ENCODE measurements at regions not wholly inside any gene's neighbourhood (a gene's known extent, or its start where the extent isn't known, plus 50 kb on each side); places are given as distances from the start of the nearest gene placed in this dataset.

DNA sequence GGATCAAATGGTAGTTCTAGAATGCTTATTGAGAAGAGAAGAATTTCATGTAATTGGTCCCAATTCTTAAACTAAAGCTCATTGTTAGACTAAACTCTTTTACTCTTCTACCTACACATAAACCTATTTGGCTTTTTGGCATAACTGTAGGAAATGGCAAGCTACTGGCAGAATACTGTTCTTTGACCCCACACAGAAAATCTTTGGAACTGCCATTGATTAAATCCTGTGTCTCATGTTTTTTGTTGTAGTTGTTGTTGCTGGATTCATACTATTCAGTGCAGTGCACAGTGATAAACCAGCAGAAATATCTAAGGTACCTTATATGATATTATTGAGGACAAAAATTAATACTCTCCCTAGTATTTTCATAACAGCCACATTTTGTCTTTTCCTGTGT lies 242.1 kb upstream of the SGK1 start:
- no peaks in the 10 kb centered on the region for H3K9me3 ChIP-seq
- intact Hi-C loops (cut with DNase I), result loop anchor here in 1 of 10 donors (10.0 kb wide), 1 partner anchor 55 kb away; no protein-coding TSS in a partner anchor
- no peak overlapping the region for H3K27ac ChIP-seq
- H3K4me1 ChIP-seq, result no peaks in the 10 kb centered on the region
- DNase-seq (no peak), ATAC-seq (no peak)
- no peaks in the 10 kb centered on the region for H3K27me3 ChIP-seq
- no peaks in the 10 kb centered on the region for H3K36me3 ChIP-seq
- H3K4me3 ChIP-seq, result no peak overlapping the region
- TF ChIP-seq POLR2A (IDR thresholded peaks at IDR 0.05), result no peak
- TF ChIP-seq CTCF (IDR thresholded peaks at IDR 0.05), result no peak

DNA sequence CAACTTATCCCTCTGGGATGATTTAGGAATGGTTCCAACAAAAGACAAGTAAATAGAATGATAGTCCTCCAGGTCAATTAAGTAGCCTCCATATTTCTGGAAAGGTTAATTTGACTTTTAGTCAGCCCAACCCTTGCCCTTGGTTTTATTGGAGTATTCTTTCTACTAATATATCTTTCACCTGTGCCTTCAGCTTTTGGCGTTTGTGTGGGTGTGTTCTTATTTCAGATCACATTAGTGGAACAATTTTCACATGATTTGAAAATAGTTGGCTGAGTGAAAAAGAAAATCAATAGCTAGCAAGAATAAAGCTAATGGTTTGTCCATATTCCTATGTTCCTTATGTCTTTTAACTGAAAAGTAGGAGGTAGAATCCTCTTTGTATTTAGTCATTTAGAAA lies 239.6 kb upstream of the SGK1 start:
- WGBS, 4 donors, result 82 to 87% (median 84%) methylated on average over 1 of the region's 1 CpG
- Histone ChIP-seq H3K9me3 (no peaks in the 10 kb centered on the region), H3K27me3 (no peaks in the 10 kb centered on the region), H3K27ac (no peak overlapping the region), H3K4me3 (no peak overlapping the region), H3K4me1 (no peaks in the 10 kb centered on the region), H3K36me3 (no peaks in the 10 kb centered on the region)
- intact Hi-C loops (cut with DNase I), result no loop called here
- no peak for TF ChIP-seq CTCF (IDR thresholded peaks at IDR 0.05)
- no peak for TF ChIP-seq POLR2A (IDR thresholded peaks at IDR 0.05)
- ATAC-seq, result no peak
- no peak for DNase-seq

GRCh38 chr6:134555672-134556071 lies 237.8 kb upstream of the SGK1 start:
- Histone ChIP-seq H3K4me1 (peaks cover 0 to 8% (median under 1%) of the 10 kb centered on the region in 12 donors), H3K9me3 (no peaks in the 10 kb centered on the region), H3K36me3 (no peaks in the 10 kb centered on the region), H3K27me3 (no peaks in the 10 kb centered on the region), H3K27ac (no peak overlapping the region), H3K4me3 (no peak overlapping the region)
- no peak for TF ChIP-seq POLR2A (IDR thresholded peaks at IDR 0.05)
- no peak for TF ChIP-seq CTCF (IDR thresholded peaks at IDR 0.05)
- DNase-seq (no peak), ATAC-seq (no peak)
- WGBS, 4 donors, result 82 to 95% (median 93%) methylated on average over 1 of the region's 1 CpG
- intact Hi-C loops (cut with DNase I), result no loop called here

DNA sequence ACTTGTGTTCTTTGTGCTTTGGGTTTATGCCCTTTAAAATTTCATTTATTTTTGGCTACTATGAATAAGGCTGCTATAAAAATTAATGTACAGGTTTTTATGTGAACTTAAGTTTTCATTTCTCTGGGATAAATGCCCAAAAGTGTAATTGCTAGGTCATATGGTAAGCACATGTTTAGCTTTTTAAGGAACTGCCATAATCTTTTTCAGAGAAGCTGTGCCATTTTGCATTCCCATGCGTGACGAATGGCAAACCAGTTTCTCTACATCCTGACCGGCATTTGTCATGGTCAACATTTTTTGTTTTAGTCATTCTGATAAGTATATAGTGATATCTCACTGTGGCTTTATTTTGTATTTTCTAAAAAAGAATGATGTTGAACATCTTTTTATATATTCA lies 236.0 kb upstream of the SGK1 start:
- peaks cover 0 to 20% (median 6%) of the 10 kb centered on the region in 12 donors for H3K4me1 ChIP-seq
- H3K27ac ChIP-seq, result no peak overlapping the region
- no peaks in the 10 kb centered on the region for H3K27me3 ChIP-seq
- no peaks in the 10 kb centered on the region for H3K9me3 ChIP-seq
- H3K36me3 ChIP-seq, result no peaks in the 10 kb centered on the region
- DNase-seq (no peak), ATAC-seq (no peak)
- TF ChIP-seq CTCF (IDR thresholded peaks at IDR 0.05) (no peak), POLR2A (IDR thresholded peaks at IDR 0.05) (no peak)
- intact Hi-C loops (cut with DNase I), result no loop called here
- no peak overlapping the region for H3K4me3 ChIP-seq
- 86 to 90% (median 87%) methylated on average over 3 of the region's 3 CpGs for WGBS, 4 donors

All from heart left ventricle (tissue), 16 donors.